ENCODE measurements at regions not wholly inside any gene's neighbourhood (a gene's known extent, or its start where the extent isn't known, plus 50 kb on each side); places are given as distances from the start of the nearest gene placed in this dataset.

- H3K27ac Mint-ChIP-seq: no peak overlapping the region
- H3K4me1 Mint-ChIP-seq: no peaks in the 10 kb centered on the region
- H3K27ac ChIP-seq (ENCODE audit: low read depth in 1 of 2, low read length in 2 of 2): no peak overlapping the region
- peaks cover 0 to 7% of the 10 kb centered on the region in 2 donors for H3K9me3 ChIP-seq (replicated peaks in 1 of 2; ENCODE audit: control insufficient read depth in 1 of 2, insufficient read depth in 1 of 2, low read length in 2 of 2)
- H3K79me2 ChIP-seq (ENCODE audit: insufficient read depth, low read length): no peaks in the 10 kb centered on the region
- DNase-seq: no peak
- no peaks in the 10 kb centered on the region for H3K4me1 ChIP-seq (ENCODE audit: control insufficient read depth in 1 of 2, insufficient read depth in 2 of 2, low read length in 2 of 2)
- intact Hi-C loops (cut with micrococcal nuclease): no loop called here
- no peak for TF ChIP-seq CTCF (IDR thresholded peaks at IDR 0.05)
- H3K36me3 ChIP-seq (replicated peaks in 1 of 2; ENCODE audit: control insufficient read depth in 1 of 2, insufficient read depth in 2 of 2, low read length in 2 of 2): no peaks in the 10 kb centered on the region
- no peak overlapping the region for H3K4me3 ChIP-seq (replicated peaks in 1 of 3; ENCODE audit: low read depth in 2 of 3, low read length in 3 of 3)
- no peaks in the 10 kb centered on the region for H3K27me3 Mint-ChIP-seq (ENCODE audit: low read depth in 3 of 3)
- no peak overlapping the region for H2AFZ ChIP-seq (ENCODE audit: insufficient read depth, low read depth, low read length, poor library complexity, severe bottlenecking)
- no peaks in the 10 kb centered on the region for H3K36me3 Mint-ChIP-seq
- H3K27me3 ChIP-seq (ENCODE audit: control insufficient read depth in 2 of 2, insufficient read depth in 2 of 2, low read length in 2 of 2): no peaks in the 10 kb centered on the region
- 79% methylated on average over 6 of the region's 10 CpGs for WGBS (ENCODE audit: insufficient coverage)
- H3K4me2 ChIP-seq (replicated peaks; ENCODE audit: extremely low read depth, low read length, poor library complexity, severe bottlenecking): no peak overlapping the region
- no peak overlapping the region for H3K4me3 Mint-ChIP-seq
- H4K20me1 ChIP-seq (ENCODE audit: insufficient read depth, low read length): no peaks in the 10 kb centered on the region
- peaks cover 0 to 18% (median 2%) of the 10 kb centered on the region in 7 donors for H3K9me3 Mint-ChIP-seq
- H3K9ac ChIP-seq (ENCODE audit: insufficient read depth, low read length, poor library complexity, severe bottlenecking): no peak overlapping the region
These were observed 384.1 kb downstream of the FOXG1 start for GRCh38 chr14:29150659-29151058.

- Histone ChIP-seq H3K4me3 (replicated peaks in 1 of 3; ENCODE audit: low read depth in 2 of 3, low read length in 3 of 3) (no peak overlapping the region), H3K4me1 (ENCODE audit: control insufficient read depth in 1 of 2, insufficient read depth in 2 of 2, low read length in 2 of 2) (no peaks in the 10 kb centered on the region), H3K27ac (ENCODE audit: low read depth in 1 of 2, low read length in 2 of 2) (no peak overlapping the region), H3K27me3 (ENCODE audit: control insufficient read depth in 2 of 2, insufficient read depth in 2 of 2, low read length in 2 of 2) (no peaks in the 10 kb centered on the region), H3K9me3 (replicated peaks in 1 of 2; ENCODE audit: control insufficient read depth in 1 of 2, insufficient read depth in 1 of 2, low read length in 2 of 2) (no peaks in the 10 kb centered on the region), H3K9ac (ENCODE audit: insufficient read depth, low read length, poor library complexity, severe bottlenecking) (no peak overlapping the region), H4K20me1 (ENCODE audit: insufficient read depth, low read length) (no peaks in the 10 kb centered on the region), H3K36me3 (replicated peaks in 1 of 2; ENCODE audit: control insufficient read depth in 1 of 2, insufficient read depth in 2 of 2, low read length in 2 of 2) (no peaks in the 10 kb centered on the region), H3K79me2 (ENCODE audit: insufficient read depth, low read length) (no peaks in the 10 kb centered on the region), H2AFZ (ENCODE audit: insufficient read depth, low read depth, low read length, poor library complexity, severe bottlenecking) (no peak overlapping the region), H3K4me2 (replicated peaks; ENCODE audit: extremely low read depth, low read length, poor library complexity, severe bottlenecking) (no peak overlapping the region)
- Mint-ChIP-seq H3K9me3 (peaks cover 0 to 10% (median 2%) of the 10 kb centered on the region in 7 donors), H3K27me3 (ENCODE audit: low read depth in 3 of 3) (no peaks in the 10 kb centered on the region), H3K4me3 (no peak overlapping the region), H3K36me3 (no peaks in the 10 kb centered on the region), H3K27ac (no peak overlapping the region), H3K4me1 (no peaks in the 10 kb centered on the region)
- no peak for TF ChIP-seq CTCF (IDR thresholded peaks at IDR 0.05)
- no peak for DNase-seq
- intact Hi-C loops (cut with micrococcal nuclease): no loop called here
These were observed 389.5 kb downstream of the FOXG1 start for GRCh38 chr14:29156096-29156495.
